NT2/D1 (cell line): ENCODE measurements at regions not wholly inside any gene's neighbourhood (a gene's known extent, or its start where the extent isn't known, plus 50 kb on each side); places are given as distances from the start of the nearest gene placed in this dataset.

Source experiments
- SUZ12 ChIP-seq: IDR thresholded peaks from 2 replicates; pipeline ENCODE4 v1.6.1; 2011; ENCODE audit not compliant: insufficient read length, insufficient read depth; ENCODE audit errors: extremely low read depth
- YY1 ChIP-seq: IDR thresholded peaks from 2 replicates; pipeline ENCODE4 v1.6.1; 2011; ENCODE audit not compliant: insufficient read length, insufficient read depth
- ZNF274 ChIP-seq: IDR thresholded peaks from 2 replicates; pipeline ENCODE4 v1.6.1; 2011; ENCODE audit warnings: mild to moderate bottlenecking, low read depth, low read length

DNA sequence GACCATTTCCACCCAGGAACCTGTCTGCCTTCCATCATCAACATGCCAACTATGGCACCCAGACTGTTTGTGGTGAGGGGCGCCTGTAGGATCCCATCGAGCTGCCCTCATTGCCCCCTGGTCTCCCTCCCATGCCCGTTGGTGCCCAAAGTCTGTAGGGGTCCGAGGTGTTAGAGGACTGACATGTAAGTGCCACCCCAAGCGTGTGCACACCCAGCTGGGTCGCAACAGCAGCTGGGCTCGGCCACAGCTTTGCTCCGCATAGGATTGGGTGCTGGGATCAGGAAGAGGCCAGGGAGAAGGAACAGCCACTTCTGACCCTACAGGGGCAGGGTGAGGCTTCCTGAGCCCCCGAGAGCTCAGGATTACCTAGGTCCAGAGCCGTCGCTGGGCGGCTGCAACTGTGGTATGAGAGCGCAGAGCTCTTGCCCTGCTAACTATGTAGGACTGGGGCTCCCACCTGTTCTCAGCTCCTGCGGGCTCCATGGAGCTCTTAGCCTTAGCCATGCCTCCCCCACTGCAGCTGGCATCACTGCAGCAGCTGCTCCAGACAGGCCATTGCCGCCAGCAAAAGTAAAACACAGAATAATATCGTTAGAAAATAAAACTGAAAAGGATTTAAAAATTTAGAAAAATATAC lies 1160.3 kb downstream of the FSTL5 start:
- no peak for TF ChIP-seq ZNF274
- no peak for TF ChIP-seq SUZ12
- no peak for TF ChIP-seq YY1
